ENCODE measurements at regions not wholly inside any gene's neighbourhood (a gene's known extent, or its start where the extent isn't known, plus 50 kb on each side); places are given as distances from the start of the nearest gene placed in this dataset.

DNA sequence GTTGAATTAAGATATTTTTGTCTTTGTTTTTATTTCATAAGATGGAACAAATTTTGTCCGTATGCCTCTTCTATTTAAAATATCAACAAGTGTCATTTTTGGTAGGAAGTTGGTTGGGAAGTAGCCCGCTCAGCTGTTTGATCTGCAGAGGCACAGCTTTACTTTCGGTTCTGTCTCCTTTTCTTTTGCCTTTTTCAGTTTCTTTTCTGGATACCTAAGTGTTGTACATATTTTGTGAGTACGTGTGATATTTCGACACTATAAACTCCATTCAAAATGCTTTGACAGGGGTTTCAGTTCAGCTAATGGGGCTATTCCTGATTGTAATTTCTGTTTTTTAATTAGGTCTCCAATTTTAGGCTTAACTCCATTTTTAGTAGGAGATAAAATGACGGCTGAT, 1785.0 kb upstream of the LRRTM1 start:
- TF ChIP-seq, protein P1, sequence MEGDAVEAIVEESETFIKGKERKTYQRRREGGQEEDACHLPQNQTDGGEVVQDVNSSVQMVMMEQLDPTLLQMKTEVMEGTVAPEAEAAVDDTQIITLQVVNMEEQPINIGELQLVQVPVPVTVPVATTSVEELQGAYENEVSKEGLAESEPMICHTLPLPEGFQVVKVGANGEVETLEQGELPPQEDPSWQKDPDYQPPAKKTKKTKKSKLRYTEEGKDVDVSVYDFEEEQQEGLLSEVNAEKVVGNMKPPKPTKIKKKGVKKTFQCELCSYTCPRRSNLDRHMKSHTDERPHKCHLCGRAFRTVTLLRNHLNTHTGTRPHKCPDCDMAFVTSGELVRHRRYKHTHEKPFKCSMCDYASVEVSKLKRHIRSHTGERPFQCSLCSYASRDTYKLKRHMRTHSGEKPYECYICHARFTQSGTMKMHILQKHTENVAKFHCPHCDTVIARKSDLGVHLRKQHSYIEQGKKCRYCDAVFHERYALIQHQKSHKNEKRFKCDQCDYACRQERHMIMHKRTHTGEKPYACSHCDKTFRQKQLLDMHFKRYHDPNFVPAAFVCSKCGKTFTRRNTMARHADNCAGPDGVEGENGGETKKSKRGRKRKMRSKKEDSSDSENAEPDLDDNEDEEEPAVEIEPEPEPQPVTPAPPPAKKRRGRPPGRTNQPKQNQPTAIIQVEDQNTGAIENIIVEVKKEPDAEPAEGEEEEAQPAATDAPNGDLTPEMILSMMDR (IDR thresholded peaks at IDR 0.05) = no peak

GRCh38 chr2:82084679-82085392, 1780.3 kb upstream of the LRRTM1 start:
- TF ChIP-seq, protein P1 (IDR thresholded peaks at IDR 0.05) = no peak

DNA sequence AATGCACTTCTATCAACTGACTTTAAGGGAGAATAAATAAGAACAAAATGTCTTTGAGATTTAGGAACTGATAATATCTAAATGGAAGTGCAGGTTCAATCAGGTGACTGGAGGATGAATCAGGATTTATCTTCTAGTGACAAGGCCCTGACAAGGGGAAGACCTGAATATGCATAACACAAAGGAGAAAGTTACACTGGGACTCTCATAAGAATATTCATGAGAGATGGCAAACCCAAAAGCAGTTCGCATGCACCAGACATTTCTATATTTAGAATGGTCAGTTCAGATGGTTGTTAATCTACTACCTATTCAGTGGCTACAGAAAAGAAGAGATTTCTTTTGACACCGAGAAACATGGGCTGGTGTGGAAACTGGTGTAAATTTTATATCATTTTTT, 1771.3 kb upstream of the LRRTM1 start:
- TF ChIP-seq, protein P1 (IDR thresholded peaks at IDR 0.05) = no peak

DNA sequence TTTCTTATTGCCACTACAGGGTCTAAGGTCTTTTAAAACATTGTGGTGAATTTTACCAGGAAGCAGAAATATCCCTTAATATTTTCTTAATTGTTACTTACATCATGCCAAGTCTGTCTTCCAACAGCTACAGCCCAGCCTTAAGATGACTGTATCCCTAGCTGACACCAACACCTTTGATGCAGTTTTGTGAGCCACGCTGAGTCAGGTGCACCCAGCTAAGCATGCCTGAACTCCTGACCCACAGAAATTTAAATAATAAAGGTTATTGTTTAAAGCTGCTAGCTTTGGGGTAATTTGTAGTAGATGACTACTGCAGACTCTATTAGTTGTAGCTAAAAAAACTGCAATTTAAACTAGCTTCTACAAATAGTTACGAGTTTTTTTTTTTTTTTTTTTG, 1757.9 kb upstream of the LRRTM1 start:
- TF ChIP-seq, protein P1 (IDR thresholded peaks at IDR 0.05) = no peak

DNA sequence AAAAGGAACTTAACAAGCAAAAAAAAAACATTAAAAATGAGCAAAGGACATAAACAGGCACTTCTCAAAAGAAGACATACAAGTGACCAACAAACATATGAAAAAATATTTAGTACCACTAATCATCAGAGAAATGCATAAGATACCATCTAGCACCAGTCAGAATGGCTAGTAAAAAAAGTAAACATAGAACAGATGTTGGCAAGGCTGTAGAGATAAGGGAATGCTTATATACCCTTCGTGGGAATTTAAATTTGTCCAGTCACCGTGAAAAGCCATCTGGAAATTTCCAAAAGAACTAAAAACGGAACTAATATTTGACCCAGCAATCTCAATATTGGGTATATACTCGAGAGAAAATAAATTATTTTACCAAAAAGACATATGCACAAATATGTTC, 1751.3 kb upstream of the LRRTM1 start:
- TF ChIP-seq, protein P1 (IDR thresholded peaks at IDR 0.05) = no peak

DNA sequence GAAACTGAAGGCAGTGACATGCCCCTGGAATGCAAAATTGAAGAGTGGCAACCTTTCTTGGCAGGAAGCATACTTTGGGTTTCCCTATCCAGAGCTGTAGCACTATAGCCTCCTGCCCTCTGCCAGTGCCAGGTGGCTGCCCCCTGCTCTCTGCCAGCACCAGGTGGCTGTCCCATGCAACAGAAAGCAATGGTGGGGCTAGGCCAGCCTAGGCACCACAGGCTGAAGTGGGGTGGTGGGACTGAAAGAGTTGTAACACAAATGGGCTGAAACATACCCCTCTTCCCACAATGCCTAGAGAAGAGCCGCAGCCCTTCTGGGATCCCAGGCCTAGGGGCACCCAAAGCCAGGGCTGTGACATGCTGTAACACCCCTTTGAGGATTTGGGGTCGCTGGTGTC, 1739.3 kb upstream of the LRRTM1 start:
- TF ChIP-seq, protein P1 (IDR thresholded peaks at IDR 0.05) = no peak

DNA sequence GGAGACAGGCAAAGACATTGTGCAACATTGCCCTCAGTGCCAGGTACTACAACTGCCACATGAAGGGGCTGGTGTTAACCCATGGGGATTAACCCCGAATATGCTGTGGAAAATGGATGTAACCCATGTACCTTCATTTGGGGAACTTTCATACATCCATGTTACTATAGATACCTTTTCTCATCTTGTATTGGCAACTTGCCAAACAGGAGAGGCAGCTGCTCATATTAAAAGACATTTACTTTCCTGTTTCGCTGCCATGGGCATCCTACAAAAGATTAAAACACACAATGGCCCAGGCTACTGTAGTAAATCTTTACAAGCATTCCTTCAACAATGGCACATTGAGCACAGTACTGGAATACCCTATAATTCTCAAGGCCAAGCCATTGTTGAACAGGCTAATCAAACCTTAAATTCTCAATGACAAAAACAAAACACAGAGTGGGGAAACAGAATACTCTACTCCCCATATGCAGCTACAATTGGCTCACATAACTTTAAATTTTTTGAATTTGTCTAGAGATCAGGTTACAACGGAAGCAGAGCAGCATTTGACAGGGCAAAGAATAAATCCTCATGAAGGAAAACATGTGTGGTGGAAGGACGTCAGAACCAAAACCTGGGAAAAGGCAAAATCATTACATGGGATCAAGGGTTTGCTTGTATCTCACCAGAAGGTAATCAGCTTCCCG, 1723.5 kb upstream of the LRRTM1 start:
- TF ChIP-seq, protein P1 (IDR thresholded peaks at IDR 0.05) = no peak
